HCT116 (cell line): ENCODE measurements at regions not wholly inside any gene's neighbourhood (a gene's known extent, or its start where the extent isn't known, plus 50 kb on each side); places are given as distances from the start of the nearest gene placed in this dataset.

Source experiments
- ATAC-seq: fragments of 200-7000 bp; cut with Tn5 transposase; 2 replicates; pipeline ENCODE4 v1.9.1; 2020; ENCODE audit warnings: mild to moderate bottlenecking, moderate library complexity
- BruUV-seq: library from RNA; stranded (reverse); fragments of 400-500 nt; replicated peaks from 2 replicates; lab custom pipeline; 2021; lab: Mats Ljungman, UMichigan
- CTCF ChIA-PET: fragments of 300-600 bp; sonication (Branson Sonifier 250); formaldehyde crosslinking; loops from one replicate; lab custom pipeline; 2021; ENCODE audit warnings: antibody characterized with exemption; lab: Charles Lee
- POLR2A ChIA-PET: fragments of 300-600, 350-600 bp; sonication (Branson Sonifier 250); formaldehyde crosslinking; loops from one replicate; lab custom pipeline; 2021; ENCODE audit warnings: antibody characterized with exemption; lab: Charles Lee
- RAD21 ChIA-PET, 2 experiments: fragments of 300-600 bp; sonication (Branson Sonifier 250); formaldehyde crosslinking; loops; one replicate each; lab custom pipeline; 2023; ENCODE audit warnings: low total read pairs in 2 of 2; ENCODE audit not compliant: uncharacterized antibody in 2 of 2, unreplicated experiment in 2 of 2, low non-redundant PET in 1 of 2; lab: Charles Lee
- DNase-seq: peaks from one replicate; pipeline ENCODE4 v3.0.0-alpha.2; 2010; ENCODE audit warnings: low read depth, low spot score
- H2AFZ ChIP-seq: fragments of 200-600 bp; shearing (Covaris generic), sonication (generic); 2 replicates; pipeline ENCODE4 v1.6.1; 2017; ENCODE audit warnings: low read depth, mixed run types, mixed read lengths, antibody characterized with exemption, low read length; ENCODE audit not compliant: poor library complexity, severe bottlenecking
- H3K27ac ChIP-seq: 2 replicates; pipeline ENCODE4 v1.5.1; 2012; ENCODE audit warnings: low read depth, low read length
- H3K27me3 ChIP-seq: fragments of 200-600 bp; sonication (generic); 2 replicates; pipeline ENCODE4 v1.6.1; 2016; ENCODE audit warnings: mixed run types, low read length, mixed read lengths; ENCODE audit not compliant: insufficient read depth
- H3K36me3 ChIP-seq, 2 experiments: fragments of 200-500 bp in 1 of 2; fragments of 200-600 bp in 1 of 2; sonication (Bioruptor generic) in 1 of 2; sonication (generic) in 1 of 2; 2 replicates each; pipeline versions ENCODE4 v1.5.1 to v1.6.1; 2014 to 2016; ENCODE audit warnings: low read length in 2 of 2, inconsistent platforms in 1 of 2, mixed read lengths in 1 of 2, mixed run types in 1 of 2; ENCODE audit not compliant: insufficient read depth in 2 of 2, control insufficient read depth in 1 of 2
- H3K4me1 ChIP-seq, 2 experiments: fragments of 200-600 bp in 1 of 2; sonication (generic) in 1 of 2; 2 replicates each; pipeline versions ENCODE4 v1.5.1 to v1.6.1; 2012 to 2017; ENCODE audit warnings: low read length in 2 of 2, inconsistent platforms in 1 of 2, mild to moderate bottlenecking in 1 of 2, mixed read lengths in 1 of 2, mixed run types in 1 of 2, moderate library complexity in 1 of 2; ENCODE audit not compliant: insufficient read depth in 2 of 2, control insufficient read depth in 1 of 2
- H3K4me2 ChIP-seq: fragments of 200-600 bp; sonication (generic); 2 replicates; pipeline ENCODE4 v1.6.1; 2017; ENCODE audit warnings: mixed run types, low read length, mixed read lengths
- H3K4me3 ChIP-seq, 2 experiments: fragments of 200-600 bp in 1 of 2; sonication (generic) in 1 of 2; replicated peaks in 1 of 2; 2 replicates each; pipeline ENCODE4 v1.5.1; 2011 to 2016; ENCODE audit warnings: low read length in 2 of 2, control low read depth in 1 of 2, low read depth in 1 of 2, mild to moderate bottlenecking in 1 of 2, mixed read lengths in 1 of 2, mixed run types in 1 of 2
- H3K79me2 ChIP-seq: fragments of 200-600 bp; sonication (generic); 2 replicates; pipeline ENCODE4 v1.6.1; 2017; ENCODE audit warnings: mild to moderate bottlenecking, mixed run types, low read length, moderate library complexity, mixed read lengths; ENCODE audit not compliant: insufficient read depth
- H3K9ac ChIP-seq: fragments of 200-600 bp; sonication (generic); 2 replicates; pipeline ENCODE4 v1.6.1; 2016; ENCODE audit warnings: low read length, mixed read lengths
- H3K9me2 ChIP-seq: fragments of 200-600 bp; sonication (generic), shearing (Covaris generic); 2 replicates; pipeline ENCODE4 v1.6.1; 2017; ENCODE audit warnings: mixed run types, mild to moderate bottlenecking, moderate library complexity; ENCODE audit not compliant: insufficient read depth
- H3K9me3 ChIP-seq, 2 experiments: fragments of 200-500 bp in 1 of 2; fragments of 200-600 bp in 1 of 2; sonication (Bioruptor generic) in 1 of 2; sonication (generic) in 1 of 2; 2 replicates each; pipeline ENCODE4 v1.6.1; 2014 to 2017; ENCODE audit warnings: low read length in 2 of 2, mixed read lengths in 2 of 2, inconsistent platforms in 1 of 2, low read depth in 1 of 2, mild to moderate bottlenecking in 1 of 2, mixed run types in 1 of 2, moderate library complexity in 1 of 2; ENCODE audit not compliant: control insufficient read depth in 1 of 2, insufficient read depth in 1 of 2
- H4K20me1 ChIP-seq: fragments of 200-600 bp; sonication (generic), shearing (Covaris generic); 2 replicates; pipeline ENCODE4 v1.6.1; 2017; ENCODE audit warnings: mixed run types, mild to moderate bottlenecking, moderate library complexity; ENCODE audit not compliant: insufficient read depth
- EGR1 ChIP-seq: IDR thresholded peaks from 2 replicates; pipeline ENCODE4 v1.6.1; 2012; ENCODE audit warnings: low read depth
- JUND ChIP-seq: IDR thresholded peaks from 2 replicates; pipeline ENCODE4 v1.6.1; 2012
- POLR2A ChIP-seq: IDR thresholded peaks from 2 replicates; pipeline ENCODE4 v1.7.0; 2011; ENCODE audit warnings: borderline replicate concordance; ENCODE audit not compliant: insufficient read depth, insufficient read length; ENCODE audit errors: extremely low read depth
- RAD21 ChIP-seq: IDR thresholded peaks from 2 replicates; pipeline ENCODE4 v1.6.1; 2012; ENCODE audit warnings: low read depth, mild to moderate bottlenecking
- SIN3A ChIP-seq: IDR thresholded peaks from 2 replicates; pipeline ENCODE4 v1.6.1; 2012; ENCODE audit warnings: low read depth
- YY1 ChIP-seq: IDR thresholded peaks from 2 replicates; pipeline ENCODE4 v1.6.1; 2011; ENCODE audit warnings: low read length, low read depth, moderate library complexity, mild to moderate bottlenecking; ENCODE audit not compliant: insufficient replicate concordance; ENCODE audit errors: extremely low read depth
- ZNF274 ChIP-seq: fragments of 200-500 bp; sonication (Bioruptor generic); IDR thresholded peaks from 2 replicates; pipeline ENCODE4 v1.6.1; 2014; ENCODE audit warnings: mild to moderate bottlenecking, low read depth, low read length, inconsistent platforms
- intact Hi-C: fragments of 100-400 bp; cut with micrococcal nuclease; formaldehyde crosslinking; loops from 2 replicates; pipeline ENCODE4 v1.10.0; 2022
- TF ChIP-seq, protein P1 (sequence below): IDR thresholded peaks from 2 replicates; pipeline ENCODE4 v1.6.1; 2011; ENCODE audit warnings: mild to moderate bottlenecking, low read length, moderate library complexity; ENCODE audit not compliant: insufficient replicate concordance; ENCODE audit errors: extremely low read depth
- TF ChIP-seq, protein P2 (sequence below): IDR thresholded peaks from 2 replicates; pipeline ENCODE4 v1.6.1; 2012
- TF ChIP-seq, protein P3 (sequence below): IDR thresholded peaks from 2 replicates; pipeline ENCODE4 v1.6.1; 2012
- TF ChIP-seq, protein P4 (sequence below): IDR thresholded peaks from 2 replicates; pipeline ENCODE4 v1.6.1; 2012; ENCODE audit warnings: low read depth

DNA sequence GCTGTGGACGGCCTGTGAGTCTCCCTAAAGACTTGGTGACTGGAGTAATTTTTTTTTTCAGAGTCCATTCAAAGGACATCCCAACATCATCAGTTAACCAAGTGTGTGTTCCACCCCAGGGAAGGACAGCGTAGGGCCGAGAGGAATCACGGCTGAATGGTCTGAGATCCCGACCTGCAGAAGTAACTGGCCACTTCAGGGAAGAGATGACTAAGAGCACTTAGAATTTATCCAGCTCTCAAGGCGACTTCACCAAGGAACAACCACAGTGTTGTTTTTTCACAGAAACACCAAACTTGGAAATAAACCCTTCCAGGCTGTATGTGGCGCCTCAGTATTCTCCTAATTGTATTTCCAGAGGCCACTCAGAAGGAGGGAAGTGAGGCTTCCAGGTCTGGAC, 231.6 kb downstream of the FNDC1 start:
- TF ChIP-seq POLR2A, result no peak
- TF ChIP-seq, protein P1, sequence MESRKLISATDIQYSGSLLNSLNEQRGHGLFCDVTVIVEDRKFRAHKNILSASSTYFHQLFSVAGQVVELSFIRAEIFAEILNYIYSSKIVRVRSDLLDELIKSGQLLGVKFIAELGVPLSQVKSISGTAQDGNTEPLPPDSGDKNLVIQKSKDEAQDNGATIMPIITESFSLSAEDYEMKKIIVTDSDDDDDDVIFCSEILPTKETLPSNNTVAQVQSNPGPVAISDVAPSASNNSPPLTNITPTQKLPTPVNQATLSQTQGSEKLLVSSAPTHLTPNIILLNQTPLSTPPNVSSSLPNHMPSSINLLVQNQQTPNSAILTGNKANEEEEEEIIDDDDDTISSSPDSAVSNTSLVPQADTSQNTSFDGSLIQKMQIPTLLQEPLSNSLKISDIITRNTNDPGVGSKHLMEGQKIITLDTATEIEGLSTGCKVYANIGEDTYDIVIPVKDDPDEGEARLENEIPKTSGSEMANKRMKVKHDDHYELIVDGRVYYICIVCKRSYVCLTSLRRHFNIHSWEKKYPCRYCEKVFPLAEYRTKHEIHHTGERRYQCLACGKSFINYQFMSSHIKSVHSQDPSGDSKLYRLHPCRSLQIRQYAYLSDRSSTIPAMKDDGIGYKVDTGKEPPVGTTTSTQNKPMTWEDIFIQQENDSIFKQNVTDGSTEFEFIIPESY, result no peak
- TF ChIP-seq JUND, result no peak
- TF ChIP-seq EGR1, result no peak
- TF ChIP-seq YY1, result no peak
- TF ChIP-seq, protein P2, sequence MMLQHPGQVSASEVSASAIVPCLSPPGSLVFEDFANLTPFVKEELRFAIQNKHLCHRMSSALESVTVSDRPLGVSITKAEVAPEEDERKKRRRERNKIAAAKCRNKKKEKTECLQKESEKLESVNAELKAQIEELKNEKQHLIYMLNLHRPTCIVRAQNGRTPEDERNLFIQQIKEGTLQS, result no peak
- no peak for TF ChIP-seq ZNF274
- TF ChIP-seq, protein P3, sequence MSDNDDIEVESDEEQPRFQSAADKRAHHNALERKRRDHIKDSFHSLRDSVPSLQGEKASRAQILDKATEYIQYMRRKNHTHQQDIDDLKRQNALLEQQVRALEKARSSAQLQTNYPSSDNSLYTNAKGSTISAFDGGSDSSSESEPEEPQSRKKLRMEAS, result no peak
- TF ChIP-seq, protein P4, sequence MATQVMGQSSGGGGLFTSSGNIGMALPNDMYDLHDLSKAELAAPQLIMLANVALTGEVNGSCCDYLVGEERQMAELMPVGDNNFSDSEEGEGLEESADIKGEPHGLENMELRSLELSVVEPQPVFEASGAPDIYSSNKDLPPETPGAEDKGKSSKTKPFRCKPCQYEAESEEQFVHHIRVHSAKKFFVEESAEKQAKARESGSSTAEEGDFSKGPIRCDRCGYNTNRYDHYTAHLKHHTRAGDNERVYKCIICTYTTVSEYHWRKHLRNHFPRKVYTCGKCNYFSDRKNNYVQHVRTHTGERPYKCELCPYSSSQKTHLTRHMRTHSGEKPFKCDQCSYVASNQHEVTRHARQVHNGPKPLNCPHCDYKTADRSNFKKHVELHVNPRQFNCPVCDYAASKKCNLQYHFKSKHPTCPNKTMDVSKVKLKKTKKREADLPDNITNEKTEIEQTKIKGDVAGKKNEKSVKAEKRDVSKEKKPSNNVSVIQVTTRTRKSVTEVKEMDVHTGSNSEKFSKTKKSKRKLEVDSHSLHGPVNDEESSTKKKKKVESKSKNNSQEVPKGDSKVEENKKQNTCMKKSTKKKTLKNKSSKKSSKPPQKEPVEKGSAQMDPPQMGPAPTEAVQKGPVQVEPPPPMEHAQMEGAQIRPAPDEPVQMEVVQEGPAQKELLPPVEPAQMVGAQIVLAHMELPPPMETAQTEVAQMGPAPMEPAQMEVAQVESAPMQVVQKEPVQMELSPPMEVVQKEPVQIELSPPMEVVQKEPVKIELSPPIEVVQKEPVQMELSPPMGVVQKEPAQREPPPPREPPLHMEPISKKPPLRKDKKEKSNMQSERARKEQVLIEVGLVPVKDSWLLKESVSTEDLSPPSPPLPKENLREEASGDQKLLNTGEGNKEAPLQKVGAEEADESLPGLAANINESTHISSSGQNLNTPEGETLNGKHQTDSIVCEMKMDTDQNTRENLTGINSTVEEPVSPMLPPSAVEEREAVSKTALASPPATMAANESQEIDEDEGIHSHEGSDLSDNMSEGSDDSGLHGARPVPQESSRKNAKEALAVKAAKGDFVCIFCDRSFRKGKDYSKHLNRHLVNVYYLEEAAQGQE, result no peak
- no peak for TF ChIP-seq SIN3A
- no peak for TF ChIP-seq RAD21
- Histone ChIP-seq H4K20me1 (no peaks in the 10 kb centered on the region), H3K79me2 (no peaks in the 10 kb centered on the region), H3K4me1 (no peaks in the 10 kb centered on the region), H3K4me3 (no peak overlapping the region), H3K36me3 (no peaks in the 10 kb centered on the region), H3K27me3 (peaks cover 36% of the 10 kb centered on the region; the same call in 1 of the 2 replicates), H3K9ac (no peak overlapping the region), H3K9me2 (no peaks in the 10 kb centered on the region), H3K27ac (no peak overlapping the region), H3K4me2 (no peak overlapping the region), H3K9me3 (no peaks in the 10 kb centered on the region), H2AFZ (no peak overlapping the region)
- ChIA-PET CTCF (no interaction called here), POLR2A (no interaction called here), RAD21 (no interaction called here)
- BruUV-seq, result no TSS peak
- no peak for DNase-seq
- intact Hi-C loops, result no loop called here
- no peak for ATAC-seq
